SH-SY5Y (cell line): ENCODE measurements at regions not wholly inside any gene's neighbourhood (a gene's known extent, or its start where the extent isn't known, plus 50 kb on each side); places are given as distances from the start of the nearest gene placed in this dataset.

Experiments used
- GATA2 ChIP-seq: IDR thresholded peaks from 2 replicates; pipeline ENCODE4 v1.6.1; 2011; ENCODE audit warnings: mild to moderate bottlenecking, low read depth, low read length
- GATA3 ChIP-seq: IDR thresholded peaks from 2 replicates; pipeline ENCODE4 v1.6.1; 2011; ENCODE audit warnings: low read depth, mild to moderate bottlenecking, low read length, moderate library complexity

GRCh38 chr12:84411031-84411430 is 501.6 kb downstream of the SLC6A15 start:
- TF ChIP-seq GATA3 (no peak), GATA2 (no peak)

GRCh38 chr12:84408936-84409335 is 503.7 kb downstream of the SLC6A15 start:
- TF ChIP-seq GATA3 (no peak), GATA2 (no peak)

GRCh38 chr12:84397846-84398245 is 514.8 kb downstream of the SLC6A15 start:
- TF ChIP-seq GATA2 (no peak), GATA3 (no peak)

- TF ChIP-seq GATA2, result no peak
- no peak for TF ChIP-seq GATA3
Observed at GRCh38 chr12:84397263-84397662, 515.3 kb downstream of the SLC6A15 start.

- TF ChIP-seq GATA3, result no peak
- TF ChIP-seq GATA2, result no peak
Observed at GRCh38 chr12:84384384-84384783, 528.2 kb downstream of the SLC6A15 start.

GRCh38 chr12:84376320-84376719 is 536.3 kb downstream of the SLC6A15 start:
- TF ChIP-seq GATA2, result no peak
- no peak for TF ChIP-seq GATA3

GRCh38 chr12:84375449-84376170 is 537.0 kb downstream of the SLC6A15 start:
- TF ChIP-seq GATA2 (no peak), GATA3 (no peak)

GRCh38 chr12:84362552-84362897 is 550.1 kb downstream of the SLC6A15 start:
- TF ChIP-seq GATA2, result no peak
- TF ChIP-seq GATA3, result no peak

GRCh38 chr12:84361651-84362551 is 550.7 kb downstream of the SLC6A15 start:
- no peak for TF ChIP-seq GATA3
- TF ChIP-seq GATA2, result no peak

GRCh38 chr12:84357314-84357713 is 555.3 kb downstream of the SLC6A15 start:
- TF ChIP-seq GATA2 (no peak), GATA3 (no peak)

GRCh38 chr12:84356224-84356623 is 556.4 kb downstream of the SLC6A15 start:
- no peak for TF ChIP-seq GATA2
- no peak for TF ChIP-seq GATA3

GRCh38 chr12:84355561-84355960 is 557.0 kb downstream of the SLC6A15 start:
- TF ChIP-seq GATA3, result no peak
- no peak for TF ChIP-seq GATA2

- TF ChIP-seq GATA3 (no peak), GATA2 (no peak)
Observed at GRCh38 chr12:84348582-84348981, 564.0 kb downstream of the SLC6A15 start.

GRCh38 chr12:84341467-84342193 is 571.0 kb downstream of the SLC6A15 start:
- TF ChIP-seq GATA3 (no peak), GATA2 (no peak)
